NCI-H526 (cell line): ENCODE measurements at regions not wholly inside any gene's neighbourhood (a gene's known extent, or its start where the extent isn't known, plus 50 kb on each side); places are given as distances from the start of the nearest gene placed in this dataset.
"Not testable (repeated sequence)": the region's sequence is repeated elsewhere in the genome, so short reads cannot be mapped to it uniquely, and the experiment has no call there.

Experiments
- DNase-seq, 2 experiments: peaks; one replicate each; lab custom pipeline; 2025; lab: John Stamatoyannopoulos, UW

GRCh38 chr7:98727146-98727709 is 110.1 kb downstream of the NPTX2 start:
- no peak for DNase-seq

DNA sequence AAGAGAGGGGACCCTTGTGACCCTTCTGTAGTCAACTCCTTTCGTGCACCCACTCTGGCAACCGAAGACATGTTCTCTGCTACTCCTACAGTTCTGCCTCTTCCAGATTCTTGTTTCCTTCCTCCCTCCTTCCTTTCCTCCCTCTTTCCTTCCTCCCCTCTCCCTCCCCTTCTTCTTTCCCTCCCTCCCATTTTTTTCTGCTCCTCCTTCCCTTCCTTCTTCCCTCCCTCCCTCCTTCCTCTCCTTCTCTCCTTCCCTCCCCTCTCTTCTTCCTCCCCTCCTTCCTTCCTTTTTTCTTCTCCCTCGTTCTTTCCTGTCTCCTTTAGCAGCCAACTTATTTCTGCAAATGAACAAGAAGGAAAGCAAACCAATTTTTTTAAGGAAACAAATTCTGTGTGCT is 111.5 kb downstream of the NPTX2 start:
- no peak for DNase-seq

- DNase-seq = no peak
These were observed 112.0 kb downstream of the NPTX2 start for GRCh38 chr7:98729121-98729520.

DNA sequence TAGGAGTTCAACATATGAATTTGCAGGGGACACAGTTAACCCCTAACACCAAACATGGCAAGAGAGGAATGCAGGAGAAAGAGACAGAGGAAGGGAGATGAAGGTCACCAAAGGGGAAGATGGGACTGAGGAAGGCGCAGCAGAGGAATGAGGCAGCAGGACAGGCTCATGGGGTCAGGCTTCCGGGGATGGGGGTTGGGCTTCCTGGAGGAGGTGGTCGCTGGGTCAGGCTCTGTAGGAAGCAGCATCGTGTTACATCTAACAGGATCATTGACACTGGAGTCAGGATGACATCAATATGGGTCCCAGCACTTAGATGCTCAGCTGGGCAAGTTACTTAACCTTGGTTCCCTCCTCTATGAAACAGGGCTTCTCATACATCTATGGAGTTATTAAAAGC is 113.2 kb downstream of the NPTX2 start:
- no peak for DNase-seq

DNA sequence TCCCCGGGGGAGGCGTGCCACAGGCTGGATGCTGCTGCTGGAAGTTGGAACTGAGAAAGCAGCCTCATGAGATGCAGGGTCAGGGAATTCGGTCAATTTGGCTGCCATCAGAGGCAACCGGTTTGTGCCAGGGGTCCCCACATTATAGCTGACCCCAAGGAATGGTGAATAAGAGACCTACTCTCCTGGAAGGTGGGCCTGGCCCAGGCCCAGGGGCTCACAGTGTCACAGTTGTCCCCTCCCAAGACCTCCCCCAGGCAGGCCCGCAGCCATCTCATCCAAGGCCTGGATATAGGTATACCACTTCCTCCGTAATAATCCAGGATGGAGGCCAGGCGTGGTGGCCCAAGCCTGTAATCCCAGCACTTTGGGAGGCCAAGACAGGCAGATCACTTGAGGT is 114.6 kb downstream of the NPTX2 start:
- DNase-seq = no peak

- DNase-seq = peak in 1 of 2 experiments; percentile 52
These were observed 116.0 kb downstream of the NPTX2 start for GRCh38 chr7:98733036-98733435.

DNA sequence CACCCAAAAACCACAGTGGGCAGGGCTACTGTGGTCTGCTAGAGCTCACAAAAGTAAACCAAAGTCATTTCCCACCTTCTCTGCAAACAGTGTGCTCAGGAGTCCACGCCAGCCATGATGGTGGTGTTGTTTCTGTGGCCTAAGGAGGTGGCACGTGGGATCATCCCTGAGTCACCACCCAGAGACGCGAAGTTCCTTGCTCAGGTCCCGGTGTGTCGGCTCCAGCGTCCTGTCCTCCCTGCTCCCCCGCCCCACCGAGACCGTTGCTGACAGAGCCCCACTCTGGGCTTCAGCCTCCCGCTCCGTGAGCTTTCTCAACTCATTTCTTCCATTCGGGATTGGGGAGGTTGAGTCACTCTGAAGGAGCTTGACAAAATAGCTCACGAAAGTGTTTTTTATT is 118.7 kb downstream of the NPTX2 start:
- DNase-seq = no peak

- DNase-seq = not testable (repeated sequence)
These were observed 119.4 kb downstream of the NPTX2 start for GRCh38 chr7:98736461-98736860.

GRCh38 chr7:98737176-98737575 is 120.1 kb downstream of the NPTX2 start:
- no peak for DNase-seq

GRCh38 chr7:98740643-98741042 is 123.6 kb downstream of the NPTX2 start:
- no peak for DNase-seq

- peak; percentile 57 to 76 for DNase-seq
These were observed 124.0 kb downstream of the TMEM130 start for GRCh38 chr7:98745722-98746318.

DNA sequence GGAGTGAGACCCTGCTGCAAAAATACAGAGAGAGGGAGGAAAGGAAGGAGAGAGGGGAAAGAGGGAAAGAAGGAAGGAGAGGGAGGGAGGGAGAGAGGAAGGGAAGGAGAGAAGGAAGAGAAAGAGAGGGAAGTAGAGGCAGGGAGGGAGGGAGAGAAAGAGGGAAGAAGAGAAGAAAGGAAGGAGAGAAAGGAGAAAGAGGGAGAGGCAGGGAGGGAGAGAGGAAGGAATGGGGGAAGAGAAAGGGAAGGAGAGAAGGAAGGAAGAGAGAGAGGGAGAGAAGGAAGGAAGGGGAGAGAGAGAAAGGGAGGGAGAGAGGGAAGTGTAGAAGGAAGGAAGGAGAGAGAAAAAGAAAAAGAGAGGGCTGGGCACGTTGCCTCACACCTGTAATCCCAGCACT is 121.7 kb downstream of the TMEM130 start:
- DNase-seq = no peak

- no peak for DNase-seq
These were observed 116.6 kb downstream of the TMEM130 start for GRCh38 chr7:98753176-98753575.

GRCh38 chr7:98753989-98754479 is 115.8 kb downstream of the TMEM130 start:
- peak; percentile 53 to 70 for DNase-seq

DNA sequence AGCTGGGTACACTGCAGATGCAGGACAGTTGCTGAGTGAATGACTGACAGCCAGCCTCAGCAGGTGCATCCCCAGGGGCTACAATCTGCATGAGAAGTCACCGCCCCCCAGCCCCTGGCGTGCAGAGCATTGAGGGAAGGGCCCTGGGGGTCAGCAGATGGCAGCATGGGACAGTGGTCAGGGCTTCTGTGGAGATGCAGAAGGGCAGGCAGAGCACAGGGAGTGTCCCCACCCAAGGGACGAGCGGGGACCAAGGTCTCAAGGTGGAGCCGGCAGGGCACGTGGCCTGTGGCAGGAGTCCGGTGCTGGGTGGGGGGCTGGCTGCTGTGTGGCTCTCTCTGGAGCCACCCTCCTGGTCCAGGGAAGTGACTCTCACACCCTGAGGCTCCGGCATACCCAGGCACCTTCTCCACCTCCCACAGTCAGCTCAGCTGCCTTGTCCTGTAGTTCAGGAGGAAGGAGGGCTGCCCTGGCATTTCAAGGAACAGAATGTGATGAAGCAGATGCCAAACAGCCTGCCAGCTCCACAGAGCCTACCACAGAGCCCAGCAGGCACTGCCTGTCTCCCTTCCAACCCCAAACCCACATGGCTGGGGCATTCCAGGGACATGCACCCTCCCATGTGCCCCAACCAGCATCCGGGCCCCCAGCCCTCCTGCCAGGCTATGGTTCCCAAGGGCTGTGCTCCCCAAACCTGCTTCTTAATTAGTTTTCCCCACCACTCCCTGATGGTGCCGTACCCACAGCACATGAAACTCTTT is 114.5 kb downstream of the TMEM130 start:
- DNase-seq = no peak

GRCh38 chr7:98758157-98758556 is 111.7 kb downstream of the TMEM130 start:
- no peak for DNase-seq

- no peak for DNase-seq
These were observed 109.6 kb downstream of the TMEM130 start for GRCh38 chr7:98760201-98760651.

GRCh38 chr7:98761225-98761624 is 108.6 kb downstream of the TMEM130 start:
- no peak for DNase-seq

- no peak for DNase-seq
These were observed 107.2 kb downstream of the TMEM130 start for GRCh38 chr7:98762620-98763019.

DNA sequence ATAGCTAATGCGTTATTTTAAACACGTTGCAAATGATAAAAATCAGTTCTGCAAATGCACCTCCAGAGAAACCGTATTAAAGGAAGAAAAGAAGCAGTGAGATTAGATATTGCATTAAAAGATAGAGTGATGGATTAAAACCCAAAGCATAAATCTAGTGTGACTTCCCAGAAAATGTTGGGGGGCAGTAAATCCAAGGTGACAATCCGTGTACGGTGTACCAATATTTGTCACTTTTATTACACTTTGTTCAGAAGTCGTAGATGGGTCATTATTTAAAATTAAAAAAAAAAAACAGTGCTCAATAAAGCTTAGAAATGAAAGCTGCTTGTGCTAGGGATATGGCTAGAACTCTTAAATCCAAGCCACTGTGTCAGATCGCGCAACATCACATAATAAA is 106.4 kb downstream of the TMEM130 start:
- DNase-seq = no peak

GRCh38 chr7:98764946-98765345 is 104.9 kb downstream of the TMEM130 start:
- no peak for DNase-seq

DNA sequence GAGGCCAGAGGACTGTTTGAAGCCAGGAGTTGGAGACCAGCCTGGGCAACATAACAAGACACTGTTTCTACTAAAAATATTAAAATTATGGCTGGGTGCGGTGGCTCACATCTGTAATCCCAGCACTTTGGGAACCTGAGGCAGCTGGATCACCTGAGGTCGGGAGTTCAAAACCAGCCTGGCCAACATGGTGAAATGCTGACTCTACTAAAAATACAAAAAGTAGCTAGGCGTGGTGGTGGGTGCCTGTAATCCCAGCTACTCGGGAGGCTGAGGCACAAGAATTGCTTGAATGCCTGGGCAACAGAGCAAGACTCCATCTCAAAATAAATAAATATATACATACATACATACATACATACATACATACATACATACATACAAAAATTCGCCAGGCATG is 99.7 kb downstream of the TMEM130 start:
- DNase-seq = not testable (repeated sequence)

GRCh38 chr7:98771519-98771918 is 98.3 kb downstream of the TMEM130 start:
- no peak for DNase-seq
